ENCODE measurements at regions not wholly inside any gene's neighbourhood (a gene's known extent, or its start where the extent isn't known, plus 50 kb on each side); places are given as distances from the start of the nearest gene placed in this dataset.
A peak's percentile ranks its signal among the peaks of the same experiment; 100 is the strongest.

DNA sequence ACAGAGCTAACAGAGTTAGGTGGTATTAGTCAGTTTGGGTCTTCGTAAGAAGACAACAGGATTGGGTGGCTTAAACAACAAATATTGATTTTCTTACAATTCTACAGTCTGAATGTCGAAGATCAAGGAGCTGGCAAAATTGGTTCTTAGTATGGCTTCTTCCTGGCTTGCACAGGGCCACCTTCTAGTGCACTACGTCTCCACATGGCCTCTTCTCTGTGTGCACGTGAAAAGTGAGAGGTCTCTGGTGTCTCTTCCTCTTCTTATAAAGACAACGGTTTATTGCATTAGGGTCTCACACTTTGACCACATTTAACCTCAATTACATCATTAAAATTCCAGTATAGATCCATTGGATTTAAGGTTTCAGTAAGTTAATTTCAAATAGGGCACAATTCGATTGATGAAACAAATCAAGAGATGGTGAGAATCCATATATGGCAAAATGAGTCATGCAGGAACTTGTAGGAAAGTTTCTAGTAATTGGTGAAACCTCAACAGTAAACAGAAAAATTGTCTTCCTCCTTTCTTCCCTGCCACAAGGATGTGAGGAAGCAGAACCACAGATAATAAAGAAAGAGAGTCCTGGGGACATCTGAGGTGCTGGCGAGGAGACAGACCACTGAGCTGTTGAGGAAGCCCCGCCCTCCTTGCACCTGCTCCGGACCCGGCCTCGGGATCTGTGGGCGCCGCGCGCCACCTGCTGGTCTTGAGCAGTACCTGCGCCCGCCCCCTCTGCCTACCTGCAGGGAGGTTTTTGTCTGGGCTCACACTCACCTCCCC is 846.7 kb downstream of the TMEM121 start:
- TF ChIP-seq, protein P1, sequence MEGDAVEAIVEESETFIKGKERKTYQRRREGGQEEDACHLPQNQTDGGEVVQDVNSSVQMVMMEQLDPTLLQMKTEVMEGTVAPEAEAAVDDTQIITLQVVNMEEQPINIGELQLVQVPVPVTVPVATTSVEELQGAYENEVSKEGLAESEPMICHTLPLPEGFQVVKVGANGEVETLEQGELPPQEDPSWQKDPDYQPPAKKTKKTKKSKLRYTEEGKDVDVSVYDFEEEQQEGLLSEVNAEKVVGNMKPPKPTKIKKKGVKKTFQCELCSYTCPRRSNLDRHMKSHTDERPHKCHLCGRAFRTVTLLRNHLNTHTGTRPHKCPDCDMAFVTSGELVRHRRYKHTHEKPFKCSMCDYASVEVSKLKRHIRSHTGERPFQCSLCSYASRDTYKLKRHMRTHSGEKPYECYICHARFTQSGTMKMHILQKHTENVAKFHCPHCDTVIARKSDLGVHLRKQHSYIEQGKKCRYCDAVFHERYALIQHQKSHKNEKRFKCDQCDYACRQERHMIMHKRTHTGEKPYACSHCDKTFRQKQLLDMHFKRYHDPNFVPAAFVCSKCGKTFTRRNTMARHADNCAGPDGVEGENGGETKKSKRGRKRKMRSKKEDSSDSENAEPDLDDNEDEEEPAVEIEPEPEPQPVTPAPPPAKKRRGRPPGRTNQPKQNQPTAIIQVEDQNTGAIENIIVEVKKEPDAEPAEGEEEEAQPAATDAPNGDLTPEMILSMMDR (IDR thresholded peaks at IDR 0.05; ENCODE audit: low read depth, low read length, poor library complexity, severe bottlenecking): peak; percentile 84
- no peak for TF ChIP-seq EZH2phosphoT487 (IDR thresholded peaks at IDR 0.05; ENCODE audit: borderline replicate concordance, low read length)

All from DOHH2 (cell line).